Right lung (tissue), 2 donors: ENCODE measurements at regions not wholly inside any gene's neighbourhood (a gene's known extent, or its start where the extent isn't known, plus 50 kb on each side); places are given as distances from the start of the nearest gene placed in this dataset.

Experiments
- DNase-seq, 2 donors: peaks; one replicate each; pipeline ENCODE4 v3.0.0-alpha.2; 2013

GRCh38 chr4:114535725-114536124 lies 62.9 kb upstream of the UGT8 start:
- DNase-seq = no peak

DNA sequence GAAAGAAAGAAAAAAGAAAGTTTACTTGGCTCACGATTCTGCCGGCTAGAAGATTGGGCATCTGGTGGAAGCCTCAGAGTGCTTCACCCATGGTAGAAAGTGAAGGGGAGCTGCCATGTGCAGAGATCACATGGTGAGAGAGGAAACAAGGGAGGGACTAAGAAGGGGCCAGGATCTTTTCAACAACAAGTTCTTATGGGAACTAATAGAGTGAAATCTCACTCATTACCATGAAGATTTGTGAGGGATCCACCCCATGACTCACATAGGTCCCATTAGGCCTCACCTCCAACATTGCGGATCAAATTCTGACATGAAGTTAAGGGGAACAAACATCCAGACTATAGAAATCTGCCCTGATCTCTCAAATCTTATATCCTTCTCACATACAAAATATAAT lies 61.3 kb upstream of the UGT8 start:
- no peak for DNase-seq

DNA sequence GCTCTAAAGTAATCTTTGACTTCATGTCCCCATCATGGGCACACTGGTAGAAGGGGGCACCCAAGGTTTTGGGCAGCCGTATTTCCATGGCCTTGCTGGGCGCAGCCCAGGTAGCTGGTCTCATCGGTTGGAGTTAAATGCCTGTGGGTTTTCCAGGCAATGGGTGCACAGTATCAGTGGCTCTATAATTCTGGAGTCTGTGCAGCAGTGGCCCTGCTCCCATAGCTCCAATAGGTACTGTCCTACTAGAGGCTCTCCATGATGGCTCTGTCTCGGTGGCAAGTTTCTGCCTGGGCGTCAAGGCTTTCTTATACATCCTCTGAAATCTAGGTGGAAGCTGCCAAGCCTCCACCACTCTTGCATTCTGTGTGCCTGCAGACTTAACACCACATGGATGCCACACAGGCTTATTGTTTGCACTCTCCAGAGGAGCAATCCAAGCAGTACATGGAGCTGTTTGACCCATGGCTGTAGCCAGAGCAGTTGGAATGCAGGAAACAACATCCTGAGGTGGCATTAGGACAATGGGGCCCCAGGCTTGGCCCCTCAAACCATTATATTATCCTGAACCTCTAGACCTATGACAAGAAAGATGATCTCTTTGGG lies 60.5 kb upstream of the UGT8 start:
- DNase-seq = no peak

DNA sequence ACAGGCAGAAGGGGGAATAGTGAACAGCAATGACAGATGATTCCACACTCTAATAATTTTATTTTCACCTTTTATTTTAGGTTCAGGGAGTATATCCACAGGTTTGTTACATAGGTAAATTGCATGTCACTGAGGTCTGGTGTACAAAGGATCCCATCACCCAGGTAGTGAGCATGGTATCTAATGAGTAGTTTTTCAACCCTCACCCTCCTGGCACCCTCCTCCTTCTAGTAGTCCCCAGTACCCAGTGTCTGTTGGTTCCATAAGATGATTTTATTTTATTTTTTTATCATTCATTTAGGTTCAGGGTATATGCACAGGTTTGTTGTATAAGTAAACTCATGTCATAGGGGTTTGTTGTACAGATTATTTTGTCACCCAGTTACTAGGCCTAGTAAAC lies 58.6 kb upstream of the UGT8 start:
- DNase-seq = no peak

DNA sequence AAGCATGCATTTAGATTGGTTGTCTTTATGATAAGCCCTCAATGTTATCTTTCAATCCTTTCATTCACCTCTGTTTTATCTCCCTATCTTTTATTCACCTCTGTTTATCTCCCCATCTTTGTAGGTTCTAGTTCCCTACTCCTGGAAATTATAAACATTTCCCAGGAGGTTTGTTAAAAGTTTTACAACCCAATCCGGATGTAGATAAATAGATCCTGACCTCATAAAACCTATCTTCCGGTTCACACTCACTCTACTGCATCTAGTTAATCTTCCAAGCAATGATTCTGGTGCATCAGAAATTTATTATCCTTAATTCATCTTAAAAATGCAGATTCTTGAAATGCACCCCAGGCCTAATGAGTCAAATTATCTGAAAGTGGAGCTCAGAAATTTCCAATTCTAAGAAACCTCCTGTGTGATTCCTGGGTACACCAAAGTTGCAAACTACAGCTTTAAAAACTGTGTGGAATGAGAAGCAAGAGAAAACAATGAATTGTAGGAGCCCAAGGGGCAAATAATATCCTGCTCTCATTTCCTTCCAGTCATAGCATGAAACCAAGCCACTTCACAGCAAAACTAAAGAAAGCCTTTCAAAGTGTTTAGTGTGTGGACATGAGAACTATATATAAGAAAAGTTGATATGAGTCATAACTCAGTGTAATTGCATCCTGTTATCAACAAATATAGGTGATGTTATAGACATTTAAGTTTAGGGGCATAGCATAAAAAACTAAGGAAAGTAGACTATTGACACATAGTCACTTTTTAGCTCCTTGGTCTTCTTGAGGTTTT lies 51.1 kb upstream of the UGT8 start:
- DNase-seq = no peak
